SK-N-SH (cell line): ENCODE measurements at regions not wholly inside any gene's neighbourhood (a gene's known extent, or its start where the extent isn't known, plus 50 kb on each side); places are given as distances from the start of the nearest gene placed in this dataset.

ENCODE experiments used
- CHD2 ChIP-seq: fragments of 150-350 bp; IDR thresholded peaks from 2 replicates; pipeline ENCODE4 v1.6.1; 2018; ENCODE audit warnings: low read length; ENCODE audit not compliant: partially characterized antibody
- EP300 ChIP-seq, 2 experiments: IDR thresholded peaks; 2 replicates each; pipeline versions ENCODE4 v1.4.0 to v1.6.1; 2012; ENCODE audit warnings: borderline replicate concordance in 1 of 2, low read depth in 1 of 2, low read length in 1 of 2
- JUND ChIP-seq: IDR thresholded peaks from 2 replicates; pipeline ENCODE4 v1.4.0; 2012
- POLR2AphosphoS5 ChIP-seq: IDR thresholded peaks from 2 replicates; pipeline ENCODE4 v1.6.1; 2012; ENCODE audit warnings: low read depth, low read length
- RCOR1 ChIP-seq: fragments of 150-350 bp; IDR thresholded peaks from 2 replicates; pipeline ENCODE4 v1.6.1; 2017; ENCODE audit warnings: antibody characterized with exemption, low read length
- TAF1 ChIP-seq: IDR thresholded peaks from 2 replicates; pipeline ENCODE4 v1.6.1; 2012; ENCODE audit warnings: low read depth, mild to moderate bottlenecking, low read length, moderate library complexity, borderline replicate concordance
- TEAD4 ChIP-seq: IDR thresholded peaks from 2 replicates; pipeline ENCODE4 v1.4.0; 2012; ENCODE audit warnings: mild to moderate bottlenecking, borderline replicate concordance; ENCODE audit not compliant: insufficient read depth
- YY1 ChIP-seq: IDR thresholded peaks from 2 replicates; pipeline ENCODE4 v1.4.0; 2012; ENCODE audit warnings: low read depth, mild to moderate bottlenecking
- TF ChIP-seq, protein P1 (sequence below): fragments of 200-600 bp; sonication (generic); IDR thresholded peaks from 2 replicates; pipeline ENCODE4 v1.6.1; 2017; ENCODE audit warnings: antibody characterized with exemption, mild to moderate bottlenecking, moderate library complexity
- TF ChIP-seq, protein P2 (sequence below): IDR thresholded peaks from 2 replicates; pipeline ENCODE4 v1.6.1; 2012; ENCODE audit warnings: mild to moderate bottlenecking, low read depth, low read length, moderate library complexity
- TF ChIP-seq, protein P3 (sequence below): IDR thresholded peaks from 2 replicates; pipeline ENCODE4 v1.4.0; 2012; ENCODE audit warnings: low read depth, borderline replicate concordance

DNA sequence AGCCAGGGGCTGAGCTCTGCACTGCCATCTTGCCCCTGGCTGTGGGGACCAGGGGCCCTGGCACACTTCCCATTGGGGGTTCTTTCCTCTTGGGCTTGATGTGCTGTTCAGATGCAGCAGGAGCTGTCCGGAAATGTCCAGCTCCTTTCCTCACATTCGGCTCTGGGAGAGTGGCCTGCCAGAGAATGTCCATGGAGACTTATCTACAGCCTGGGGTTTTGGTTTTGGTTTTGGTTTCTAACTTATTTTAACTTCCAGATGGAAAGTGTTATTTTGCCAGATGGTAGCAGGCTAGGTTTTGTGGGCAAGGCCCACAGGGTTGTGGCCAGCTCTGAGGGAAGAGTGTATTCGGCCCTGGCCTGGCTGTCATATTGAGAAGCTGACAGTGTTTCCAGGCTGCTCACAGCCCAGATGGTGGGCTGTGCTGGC, 177.3 kb downstream of the ANKRD30B start:
- TF ChIP-seq, protein P1, sequence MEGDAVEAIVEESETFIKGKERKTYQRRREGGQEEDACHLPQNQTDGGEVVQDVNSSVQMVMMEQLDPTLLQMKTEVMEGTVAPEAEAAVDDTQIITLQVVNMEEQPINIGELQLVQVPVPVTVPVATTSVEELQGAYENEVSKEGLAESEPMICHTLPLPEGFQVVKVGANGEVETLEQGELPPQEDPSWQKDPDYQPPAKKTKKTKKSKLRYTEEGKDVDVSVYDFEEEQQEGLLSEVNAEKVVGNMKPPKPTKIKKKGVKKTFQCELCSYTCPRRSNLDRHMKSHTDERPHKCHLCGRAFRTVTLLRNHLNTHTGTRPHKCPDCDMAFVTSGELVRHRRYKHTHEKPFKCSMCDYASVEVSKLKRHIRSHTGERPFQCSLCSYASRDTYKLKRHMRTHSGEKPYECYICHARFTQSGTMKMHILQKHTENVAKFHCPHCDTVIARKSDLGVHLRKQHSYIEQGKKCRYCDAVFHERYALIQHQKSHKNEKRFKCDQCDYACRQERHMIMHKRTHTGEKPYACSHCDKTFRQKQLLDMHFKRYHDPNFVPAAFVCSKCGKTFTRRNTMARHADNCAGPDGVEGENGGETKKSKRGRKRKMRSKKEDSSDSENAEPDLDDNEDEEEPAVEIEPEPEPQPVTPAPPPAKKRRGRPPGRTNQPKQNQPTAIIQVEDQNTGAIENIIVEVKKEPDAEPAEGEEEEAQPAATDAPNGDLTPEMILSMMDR: no peak
- TF ChIP-seq POLR2AphosphoS5 (no peak), TAF1 (no peak), CHD2 (no peak), RCOR1 (no peak), EP300 (IDR thresholded peaks at IDR 0.05; ENCODE audit: borderline replicate concordance in 1 of 2, low read depth in 1 of 2, low read length in 1 of 2) (no peak), TEAD4 (no peak), JUND (no peak), YY1 (no peak)
- TF ChIP-seq, protein P2, sequence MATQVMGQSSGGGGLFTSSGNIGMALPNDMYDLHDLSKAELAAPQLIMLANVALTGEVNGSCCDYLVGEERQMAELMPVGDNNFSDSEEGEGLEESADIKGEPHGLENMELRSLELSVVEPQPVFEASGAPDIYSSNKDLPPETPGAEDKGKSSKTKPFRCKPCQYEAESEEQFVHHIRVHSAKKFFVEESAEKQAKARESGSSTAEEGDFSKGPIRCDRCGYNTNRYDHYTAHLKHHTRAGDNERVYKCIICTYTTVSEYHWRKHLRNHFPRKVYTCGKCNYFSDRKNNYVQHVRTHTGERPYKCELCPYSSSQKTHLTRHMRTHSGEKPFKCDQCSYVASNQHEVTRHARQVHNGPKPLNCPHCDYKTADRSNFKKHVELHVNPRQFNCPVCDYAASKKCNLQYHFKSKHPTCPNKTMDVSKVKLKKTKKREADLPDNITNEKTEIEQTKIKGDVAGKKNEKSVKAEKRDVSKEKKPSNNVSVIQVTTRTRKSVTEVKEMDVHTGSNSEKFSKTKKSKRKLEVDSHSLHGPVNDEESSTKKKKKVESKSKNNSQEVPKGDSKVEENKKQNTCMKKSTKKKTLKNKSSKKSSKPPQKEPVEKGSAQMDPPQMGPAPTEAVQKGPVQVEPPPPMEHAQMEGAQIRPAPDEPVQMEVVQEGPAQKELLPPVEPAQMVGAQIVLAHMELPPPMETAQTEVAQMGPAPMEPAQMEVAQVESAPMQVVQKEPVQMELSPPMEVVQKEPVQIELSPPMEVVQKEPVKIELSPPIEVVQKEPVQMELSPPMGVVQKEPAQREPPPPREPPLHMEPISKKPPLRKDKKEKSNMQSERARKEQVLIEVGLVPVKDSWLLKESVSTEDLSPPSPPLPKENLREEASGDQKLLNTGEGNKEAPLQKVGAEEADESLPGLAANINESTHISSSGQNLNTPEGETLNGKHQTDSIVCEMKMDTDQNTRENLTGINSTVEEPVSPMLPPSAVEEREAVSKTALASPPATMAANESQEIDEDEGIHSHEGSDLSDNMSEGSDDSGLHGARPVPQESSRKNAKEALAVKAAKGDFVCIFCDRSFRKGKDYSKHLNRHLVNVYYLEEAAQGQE: no peak
- TF ChIP-seq, protein P3, sequence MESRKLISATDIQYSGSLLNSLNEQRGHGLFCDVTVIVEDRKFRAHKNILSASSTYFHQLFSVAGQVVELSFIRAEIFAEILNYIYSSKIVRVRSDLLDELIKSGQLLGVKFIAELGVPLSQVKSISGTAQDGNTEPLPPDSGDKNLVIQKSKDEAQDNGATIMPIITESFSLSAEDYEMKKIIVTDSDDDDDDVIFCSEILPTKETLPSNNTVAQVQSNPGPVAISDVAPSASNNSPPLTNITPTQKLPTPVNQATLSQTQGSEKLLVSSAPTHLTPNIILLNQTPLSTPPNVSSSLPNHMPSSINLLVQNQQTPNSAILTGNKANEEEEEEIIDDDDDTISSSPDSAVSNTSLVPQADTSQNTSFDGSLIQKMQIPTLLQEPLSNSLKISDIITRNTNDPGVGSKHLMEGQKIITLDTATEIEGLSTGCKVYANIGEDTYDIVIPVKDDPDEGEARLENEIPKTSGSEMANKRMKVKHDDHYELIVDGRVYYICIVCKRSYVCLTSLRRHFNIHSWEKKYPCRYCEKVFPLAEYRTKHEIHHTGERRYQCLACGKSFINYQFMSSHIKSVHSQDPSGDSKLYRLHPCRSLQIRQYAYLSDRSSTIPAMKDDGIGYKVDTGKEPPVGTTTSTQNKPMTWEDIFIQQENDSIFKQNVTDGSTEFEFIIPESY: no peak
